ENCODE measurements at regions not wholly inside any gene's neighbourhood (a gene's known extent, or its start where the extent isn't known, plus 50 kb on each side); places are given as distances from the start of the nearest gene placed in this dataset.

GRCh38 chr1:34292472-34292871 lies 115.8 kb downstream of the C1orf94 start:
- no peak overlapping the region for H3K27ac ChIP-seq (ENCODE audit: insufficient read depth, low read length, poor library complexity, severe bottlenecking)
- no peaks in the 10 kb centered on the region for H3K9me3 ChIP-seq (ENCODE audit: control insufficient read depth, low read length)
- H3K4me1 ChIP-seq (ENCODE audit: control insufficient read depth, insufficient read depth, low read length, poor library complexity, severe bottlenecking), result no peaks in the 10 kb centered on the region
- no peaks in the 10 kb centered on the region for H3K36me3 ChIP-seq (ENCODE audit: control insufficient read depth, insufficient read depth, low read length)
- H3K27me3 ChIP-seq (replicated peaks; ENCODE audit: control insufficient read depth, insufficient read depth, low read length, poor library complexity, severe bottlenecking), result no peaks in the 10 kb centered on the region
- DNase-seq, result no peak
- H3K4me3 ChIP-seq (ENCODE audit: insufficient read depth, low read depth, low read length, poor library complexity, severe bottlenecking), result no peak overlapping the region

DNA sequence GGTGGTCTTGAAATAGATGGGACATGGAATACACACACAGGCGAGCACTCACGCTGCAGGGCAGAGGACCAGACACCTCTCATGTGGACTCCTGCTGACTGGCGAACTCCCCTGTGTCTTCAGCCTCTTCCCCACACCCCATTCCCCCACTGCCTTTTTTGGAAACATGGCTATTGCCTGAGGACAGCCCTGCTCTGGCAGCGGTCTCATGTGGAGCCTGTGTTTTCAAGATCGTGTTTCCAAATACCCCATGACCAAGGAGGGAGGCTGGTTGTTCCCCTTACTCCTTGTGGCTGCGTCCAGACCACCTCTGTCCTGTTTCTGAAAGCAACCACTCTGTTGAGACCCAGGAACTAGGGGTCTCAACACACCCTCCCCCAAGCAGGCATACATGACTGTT lies 119.4 kb downstream of the C1orf94 start:
- no peaks in the 10 kb centered on the region for H3K36me3 ChIP-seq (ENCODE audit: control insufficient read depth, insufficient read depth, low read length)
- no peak overlapping the region for H3K27ac ChIP-seq (ENCODE audit: insufficient read depth, low read length, poor library complexity, severe bottlenecking)
- H3K4me1 ChIP-seq (ENCODE audit: control insufficient read depth, insufficient read depth, low read length, poor library complexity, severe bottlenecking), result no peaks in the 10 kb centered on the region
- no peaks in the 10 kb centered on the region for H3K9me3 ChIP-seq (ENCODE audit: control insufficient read depth, low read length)
- no peak overlapping the region for H3K4me3 ChIP-seq (ENCODE audit: insufficient read depth, low read depth, low read length, poor library complexity, severe bottlenecking)
- no peaks in the 10 kb centered on the region for H3K27me3 ChIP-seq (replicated peaks; ENCODE audit: control insufficient read depth, insufficient read depth, low read length, poor library complexity, severe bottlenecking)
- DNase-seq, result no peak

- no peaks in the 10 kb centered on the region for H3K36me3 ChIP-seq (ENCODE audit: control insufficient read depth, insufficient read depth, low read length)
- H3K4me1 ChIP-seq (ENCODE audit: control insufficient read depth, insufficient read depth, low read length, poor library complexity, severe bottlenecking), result no peaks in the 10 kb centered on the region
- H3K9me3 ChIP-seq (ENCODE audit: control insufficient read depth, low read length), result no peaks in the 10 kb centered on the region
- H3K27me3 ChIP-seq (replicated peaks; ENCODE audit: control insufficient read depth, insufficient read depth, low read length, poor library complexity, severe bottlenecking), result peaks cover 5% of the 10 kb centered on the region
- no peak overlapping the region for H3K27ac ChIP-seq (ENCODE audit: insufficient read depth, low read length, poor library complexity, severe bottlenecking)
- no peak for DNase-seq
- no peak overlapping the region for H3K4me3 ChIP-seq (ENCODE audit: insufficient read depth, low read depth, low read length, poor library complexity, severe bottlenecking)
Measured at GRCh38 chr1:34302798-34303197, 126.1 kb downstream of the C1orf94 start.

GRCh38 chr1:34303218-34303617 lies 126.5 kb downstream of the C1orf94 start:
- Histone ChIP-seq H3K4me1 (ENCODE audit: control insufficient read depth, insufficient read depth, low read length, poor library complexity, severe bottlenecking) (no peaks in the 10 kb centered on the region), H3K9me3 (ENCODE audit: control insufficient read depth, low read length) (no peaks in the 10 kb centered on the region), H3K36me3 (ENCODE audit: control insufficient read depth, insufficient read depth, low read length) (no peaks in the 10 kb centered on the region), H3K4me3 (ENCODE audit: insufficient read depth, low read depth, low read length, poor library complexity, severe bottlenecking) (no peak overlapping the region), H3K27ac (ENCODE audit: insufficient read depth, low read length, poor library complexity, severe bottlenecking) (no peak overlapping the region), H3K27me3 (replicated peaks; ENCODE audit: control insufficient read depth, insufficient read depth, low read length, poor library complexity, severe bottlenecking) (peaks cover 5% of the 10 kb centered on the region)
- no peak for DNase-seq

DNA sequence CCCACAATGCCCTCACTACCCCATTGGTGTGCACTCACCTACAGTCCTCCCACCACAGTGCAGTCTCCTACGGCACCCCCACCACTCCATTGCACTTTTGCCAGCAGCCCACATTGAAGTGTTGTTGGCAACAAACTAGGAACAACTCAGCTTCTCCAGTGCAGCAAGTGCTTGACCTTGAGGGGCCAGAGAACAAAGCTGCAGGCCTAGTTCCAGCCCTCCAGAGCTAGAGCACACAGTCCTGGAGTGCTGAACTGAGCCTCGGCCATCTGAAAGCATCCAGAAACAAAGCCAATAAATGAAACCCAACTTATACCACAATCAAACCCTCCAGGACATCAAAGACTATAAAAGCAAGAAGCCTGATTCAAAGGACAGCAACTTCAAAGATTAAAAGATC lies 129.9 kb downstream of the C1orf94 start:
- peaks cover 5% of the 10 kb centered on the region for H3K27me3 ChIP-seq (replicated peaks; ENCODE audit: control insufficient read depth, insufficient read depth, low read length, poor library complexity, severe bottlenecking)
- H3K36me3 ChIP-seq (ENCODE audit: control insufficient read depth, insufficient read depth, low read length), result no peaks in the 10 kb centered on the region
- no peak overlapping the region for H3K4me3 ChIP-seq (ENCODE audit: insufficient read depth, low read depth, low read length, poor library complexity, severe bottlenecking)
- DNase-seq, result no peak
- no peaks in the 10 kb centered on the region for H3K4me1 ChIP-seq (ENCODE audit: control insufficient read depth, insufficient read depth, low read length, poor library complexity, severe bottlenecking)
- H3K27ac ChIP-seq (ENCODE audit: insufficient read depth, low read length, poor library complexity, severe bottlenecking), result no peak overlapping the region
- no peaks in the 10 kb centered on the region for H3K9me3 ChIP-seq (ENCODE audit: control insufficient read depth, low read length)

- Histone ChIP-seq H3K4me3 (ENCODE audit: insufficient read depth, low read depth, low read length, poor library complexity, severe bottlenecking) (no peak overlapping the region), H3K9me3 (ENCODE audit: control insufficient read depth, low read length) (peaks cover 5% of the 10 kb centered on the region), H3K4me1 (ENCODE audit: control insufficient read depth, insufficient read depth, low read length, poor library complexity, severe bottlenecking) (no peaks in the 10 kb centered on the region), H3K27ac (ENCODE audit: insufficient read depth, low read length, poor library complexity, severe bottlenecking) (no peak overlapping the region), H3K27me3 (replicated peaks; ENCODE audit: control insufficient read depth, insufficient read depth, low read length, poor library complexity, severe bottlenecking) (no peaks in the 10 kb centered on the region), H3K36me3 (ENCODE audit: control insufficient read depth, insufficient read depth, low read length) (no peaks in the 10 kb centered on the region)
- no peak for DNase-seq
Measured at GRCh38 chr1:34312359-34312758, 135.7 kb downstream of the C1orf94 start.

DNA sequence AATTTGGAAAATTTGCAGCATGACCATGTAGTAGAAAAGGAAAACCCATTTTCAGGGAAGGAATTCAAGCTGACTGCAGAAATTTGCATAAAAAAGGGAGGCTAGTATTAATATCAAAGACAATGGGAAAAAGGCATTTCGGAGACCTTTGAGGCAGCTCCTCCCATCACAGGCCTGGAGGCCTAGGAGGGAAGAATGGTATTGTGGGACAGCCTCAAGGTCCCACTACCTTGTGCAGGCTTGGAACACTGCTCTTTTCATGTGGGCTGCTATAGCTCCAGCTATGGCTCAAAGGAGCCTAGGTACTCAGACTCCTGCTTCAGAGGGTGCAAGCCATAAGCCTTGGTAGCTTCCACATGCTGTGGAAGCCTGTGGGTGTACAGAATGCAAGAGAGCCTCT lies 139.3 kb downstream of the C1orf94 start:
- Histone ChIP-seq H3K27ac (ENCODE audit: insufficient read depth, low read length, poor library complexity, severe bottlenecking) (no peak overlapping the region), H3K27me3 (replicated peaks; ENCODE audit: control insufficient read depth, insufficient read depth, low read length, poor library complexity, severe bottlenecking) (no peaks in the 10 kb centered on the region), H3K4me3 (ENCODE audit: insufficient read depth, low read depth, low read length, poor library complexity, severe bottlenecking) (no peak overlapping the region), H3K36me3 (ENCODE audit: control insufficient read depth, insufficient read depth, low read length) (no peaks in the 10 kb centered on the region), H3K9me3 (ENCODE audit: control insufficient read depth, low read length) (peaks cover 5% of the 10 kb centered on the region), H3K4me1 (ENCODE audit: control insufficient read depth, insufficient read depth, low read length, poor library complexity, severe bottlenecking) (no peaks in the 10 kb centered on the region)
- no peak for DNase-seq

GRCh38 chr1:34316773-34317172 lies 140.1 kb downstream of the C1orf94 start:
- Histone ChIP-seq H3K27ac (ENCODE audit: insufficient read depth, low read length, poor library complexity, severe bottlenecking) (no peak overlapping the region), H3K9me3 (ENCODE audit: control insufficient read depth, low read length) (peaks cover 5% of the 10 kb centered on the region), H3K36me3 (ENCODE audit: control insufficient read depth, insufficient read depth, low read length) (no peaks in the 10 kb centered on the region), H3K27me3 (replicated peaks; ENCODE audit: control insufficient read depth, insufficient read depth, low read length, poor library complexity, severe bottlenecking) (no peaks in the 10 kb centered on the region), H3K4me1 (ENCODE audit: control insufficient read depth, insufficient read depth, low read length, poor library complexity, severe bottlenecking) (no peaks in the 10 kb centered on the region), H3K4me3 (ENCODE audit: insufficient read depth, low read depth, low read length, poor library complexity, severe bottlenecking) (no peak overlapping the region)
- no peak for DNase-seq

GRCh38 chr1:34319218-34319617 lies 142.5 kb downstream of the C1orf94 start:
- no peaks in the 10 kb centered on the region for H3K4me1 ChIP-seq (ENCODE audit: control insufficient read depth, insufficient read depth, low read length, poor library complexity, severe bottlenecking)
- no peak overlapping the region for H3K27ac ChIP-seq (ENCODE audit: insufficient read depth, low read length, poor library complexity, severe bottlenecking)
- no peaks in the 10 kb centered on the region for H3K27me3 ChIP-seq (replicated peaks; ENCODE audit: control insufficient read depth, insufficient read depth, low read length, poor library complexity, severe bottlenecking)
- H3K4me3 ChIP-seq (ENCODE audit: insufficient read depth, low read depth, low read length, poor library complexity, severe bottlenecking), result no peak overlapping the region
- H3K36me3 ChIP-seq (ENCODE audit: control insufficient read depth, insufficient read depth, low read length), result no peaks in the 10 kb centered on the region
- no peak for DNase-seq
- peaks cover 5% of the 10 kb centered on the region for H3K9me3 ChIP-seq (ENCODE audit: control insufficient read depth, low read length)

DNA sequence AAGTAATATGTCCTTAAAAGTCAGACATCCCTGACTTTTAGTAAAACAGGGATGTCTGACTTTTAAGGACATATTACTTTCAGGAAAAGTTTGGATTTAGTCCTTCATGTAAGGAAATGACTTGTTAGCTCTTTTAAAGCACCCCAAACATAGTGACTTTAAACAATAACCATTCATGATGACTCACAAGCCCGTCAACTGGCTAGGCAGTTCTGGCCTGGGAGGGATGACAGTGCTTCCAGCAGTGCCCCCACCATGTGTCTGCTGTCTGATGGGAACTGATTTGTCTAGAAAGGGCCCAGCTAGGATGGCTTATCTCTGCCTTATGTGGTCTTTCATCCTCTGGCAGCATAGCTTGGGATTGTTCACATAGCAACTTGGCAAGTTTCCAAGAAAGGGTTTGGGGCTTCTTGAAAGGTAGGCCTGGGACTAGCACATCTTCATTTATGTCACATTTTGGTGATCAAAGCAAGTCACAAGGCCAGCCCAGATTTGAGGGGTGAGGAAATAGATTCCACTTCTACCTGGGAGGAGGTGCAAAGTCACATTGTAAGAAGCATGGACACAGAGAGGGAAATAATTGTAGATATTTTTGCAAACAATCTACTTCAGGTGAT lies 143.5 kb downstream of the C1orf94 start:
- no peak for DNase-seq

More for the DNA sequence above, 143.5 kb downstream of the C1orf94 start:
- Histone ChIP-seq H3K27me3 (replicated peaks; ENCODE audit: control insufficient read depth, insufficient read depth, low read length, poor library complexity, severe bottlenecking) (no peaks in the 10 kb centered on the region), H3K9me3 (ENCODE audit: control insufficient read depth, low read length) (peaks cover 5% of the 10 kb centered on the region), H3K36me3 (ENCODE audit: control insufficient read depth, insufficient read depth, low read length) (no peaks in the 10 kb centered on the region), H3K4me1 (ENCODE audit: control insufficient read depth, insufficient read depth, low read length, poor library complexity, severe bottlenecking) (no peaks in the 10 kb centered on the region), H3K4me3 (ENCODE audit: insufficient read depth, low read depth, low read length, poor library complexity, severe bottlenecking) (no peak overlapping the region), H3K27ac (ENCODE audit: insufficient read depth, low read length, poor library complexity, severe bottlenecking) (no peak overlapping the region)

Data from effector memory CD4-positive, alpha-beta T cell (primary cell).